ENCODE measurements at regions not wholly inside any gene's neighbourhood (a gene's known extent, or its start where the extent isn't known, plus 50 kb on each side); places are given as distances from the start of the nearest gene placed in this dataset.

DNA sequence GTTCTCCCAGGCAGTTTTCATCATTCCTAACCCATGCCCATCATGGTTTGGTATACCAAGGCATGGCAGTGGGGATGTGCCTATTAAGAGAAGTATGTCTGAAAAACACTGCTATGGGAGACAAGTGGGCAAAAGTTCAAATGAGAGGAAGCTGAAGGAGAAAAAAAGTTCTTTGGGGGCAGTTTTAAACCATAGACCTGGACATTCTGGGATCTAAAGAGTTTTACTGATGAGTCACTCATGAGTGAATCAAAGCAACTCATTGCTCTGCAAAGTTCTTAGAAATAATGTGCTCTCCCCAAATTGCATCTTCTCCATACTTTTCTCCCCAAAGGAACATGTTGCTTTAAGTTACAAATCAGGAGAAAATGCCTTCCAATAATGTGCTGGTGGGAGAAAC is 256.9 kb upstream of the MTPN start:
- TF ChIP-seq BRCA1 (IDR thresholded peaks at IDR 0.05; ENCODE audit: low read depth, low read length), result no peak
- TF ChIP-seq POLR2A (IDR thresholded peaks at IDR 0.05; ENCODE audit: control extremely low read depth in 1 of 2, low read depth in 2 of 2, low read length in 2 of 2), result no peak
- TF ChIP-seq, protein P1, sequence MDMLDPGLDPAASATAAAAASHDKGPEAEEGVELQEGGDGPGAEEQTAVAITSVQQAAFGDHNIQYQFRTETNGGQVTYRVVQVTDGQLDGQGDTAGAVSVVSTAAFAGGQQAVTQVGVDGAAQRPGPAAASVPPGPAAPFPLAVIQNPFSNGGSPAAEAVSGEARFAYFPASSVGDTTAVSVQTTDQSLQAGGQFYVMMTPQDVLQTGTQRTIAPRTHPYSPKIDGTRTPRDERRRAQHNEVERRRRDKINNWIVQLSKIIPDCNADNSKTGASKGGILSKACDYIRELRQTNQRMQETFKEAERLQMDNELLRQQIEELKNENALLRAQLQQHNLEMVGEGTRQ (IDR thresholded peaks at IDR 0.05; ENCODE audit: low read length), result no peak
- TF ChIP-seq, protein P2, sequence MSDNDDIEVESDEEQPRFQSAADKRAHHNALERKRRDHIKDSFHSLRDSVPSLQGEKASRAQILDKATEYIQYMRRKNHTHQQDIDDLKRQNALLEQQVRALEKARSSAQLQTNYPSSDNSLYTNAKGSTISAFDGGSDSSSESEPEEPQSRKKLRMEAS (IDR thresholded peaks at IDR 0.05), result no peak
- TF ChIP-seq RBBP5 (IDR thresholded peaks at IDR 0.05; ENCODE audit: borderline replicate concordance, low read depth, low read length), result no peak
- TF ChIP-seq SIX5 (IDR thresholded peaks at IDR 0.05; ENCODE audit: low read depth, low read length), result no peak
- TF ChIP-seq KDM5A (IDR thresholded peaks at IDR 0.05; ENCODE audit: low read length), result no peak
